ENCODE measurements at regions not wholly inside any gene's neighbourhood (a gene's known extent, or its start where the extent isn't known, plus 50 kb on each side); places are given as distances from the start of the nearest gene placed in this dataset.

DNA sequence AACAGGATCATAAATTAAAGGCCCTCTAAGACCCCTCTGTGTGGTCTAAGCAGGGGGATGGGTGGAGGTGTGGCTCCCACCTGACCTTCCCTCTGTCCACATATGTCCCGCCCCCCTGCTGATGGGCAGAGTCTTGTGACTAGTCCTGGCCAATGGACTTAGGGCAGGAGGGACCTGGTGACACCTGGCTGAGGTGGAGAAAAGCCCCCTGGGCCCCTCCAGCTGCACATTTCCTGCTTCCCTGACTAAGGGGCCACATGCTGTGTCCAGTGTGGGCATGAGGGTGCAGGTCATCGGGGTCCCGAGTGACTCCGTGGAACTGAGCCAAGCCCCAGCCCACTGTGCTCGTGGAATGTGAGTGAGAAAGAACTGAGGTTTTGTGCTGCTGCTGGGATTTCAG is 254.7 kb downstream of the ADGRD1 start:
- H3K4me3 ChIP-seq: no peak overlapping the region
- H3K27ac ChIP-seq (ENCODE audit: low read depth in 1 of 2, low read length in 1 of 2): no peak overlapping the region
- peaks cover 0 to 2% (median 2%) of the 10 kb centered on the region in 3 donors for H3K27me3 ChIP-seq (ENCODE audit: control insufficient read depth in 3 of 3, insufficient read depth in 3 of 3, low read length in 2 of 3)
- H3K9ac ChIP-seq (ENCODE audit: insufficient read depth in 1 of 2, low read length in 2 of 2): no peak overlapping the region
- no peaks in the 10 kb centered on the region for H3K4me1 ChIP-seq (ENCODE audit: control insufficient read depth in 5 of 5, insufficient read depth in 5 of 5, low read length in 5 of 5)
- no peaks in the 10 kb centered on the region for H3K36me3 ChIP-seq (ENCODE audit: control insufficient read depth in 4 of 4, insufficient read depth in 4 of 4, low read length in 4 of 4)
- TF ChIP-seq, protein P1, sequence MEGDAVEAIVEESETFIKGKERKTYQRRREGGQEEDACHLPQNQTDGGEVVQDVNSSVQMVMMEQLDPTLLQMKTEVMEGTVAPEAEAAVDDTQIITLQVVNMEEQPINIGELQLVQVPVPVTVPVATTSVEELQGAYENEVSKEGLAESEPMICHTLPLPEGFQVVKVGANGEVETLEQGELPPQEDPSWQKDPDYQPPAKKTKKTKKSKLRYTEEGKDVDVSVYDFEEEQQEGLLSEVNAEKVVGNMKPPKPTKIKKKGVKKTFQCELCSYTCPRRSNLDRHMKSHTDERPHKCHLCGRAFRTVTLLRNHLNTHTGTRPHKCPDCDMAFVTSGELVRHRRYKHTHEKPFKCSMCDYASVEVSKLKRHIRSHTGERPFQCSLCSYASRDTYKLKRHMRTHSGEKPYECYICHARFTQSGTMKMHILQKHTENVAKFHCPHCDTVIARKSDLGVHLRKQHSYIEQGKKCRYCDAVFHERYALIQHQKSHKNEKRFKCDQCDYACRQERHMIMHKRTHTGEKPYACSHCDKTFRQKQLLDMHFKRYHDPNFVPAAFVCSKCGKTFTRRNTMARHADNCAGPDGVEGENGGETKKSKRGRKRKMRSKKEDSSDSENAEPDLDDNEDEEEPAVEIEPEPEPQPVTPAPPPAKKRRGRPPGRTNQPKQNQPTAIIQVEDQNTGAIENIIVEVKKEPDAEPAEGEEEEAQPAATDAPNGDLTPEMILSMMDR (IDR thresholded peaks at IDR 0.05; ENCODE audit: control extremely low read depth, extremely low read depth): no peak
- 66 to 76% methylated on average over 5 of the region's 5 CpGs for WGBS, 2 donors
- DNase-seq (no peak), ATAC-seq (ENCODE audit: insufficient read depth, low FRiP score) (no peak)
- H3K9me3 ChIP-seq (ENCODE audit: control insufficient read depth in 4 of 4, insufficient read depth in 3 of 4, low read length in 3 of 4): peaks cover 0 to 10% (median 0%) of the 10 kb centered on the region in 4 donors

GRCh38 chr12:131209082-131210070 is 255.7 kb downstream of the ADGRD1 start:
- Histone ChIP-seq H3K9me3 (ENCODE audit: control insufficient read depth in 4 of 4, insufficient read depth in 3 of 4, low read length in 3 of 4) (peaks cover 0 to 13% (median 0%) of the 10 kb centered on the region in 4 donors), H3K9ac (ENCODE audit: insufficient read depth in 1 of 2, low read length in 2 of 2) (no peak overlapping the region), H3K27ac (ENCODE audit: low read depth in 1 of 2, low read length in 1 of 2) (no peak overlapping the region), H3K4me3 (no peak overlapping the region), H3K27me3 (ENCODE audit: control insufficient read depth in 3 of 3, insufficient read depth in 3 of 3, low read length in 2 of 3) (peaks cover 0 to 2% (median 2%) of the 10 kb centered on the region in 3 donors), H3K36me3 (ENCODE audit: control insufficient read depth in 4 of 4, insufficient read depth in 4 of 4, low read length in 4 of 4) (no peaks in the 10 kb centered on the region), H3K4me1 (ENCODE audit: control insufficient read depth in 5 of 5, insufficient read depth in 5 of 5, low read length in 5 of 5) (no peaks in the 10 kb centered on the region)
- ATAC-seq (ENCODE audit: insufficient read depth, low FRiP score): no peak
- no peak for DNase-seq
- TF ChIP-seq, protein P1 (IDR thresholded peaks at IDR 0.05; ENCODE audit: control extremely low read depth, extremely low read depth): no peak
- 89 to 90% methylated on average over 21 of the region's 21 CpGs for WGBS, 2 donors

- Histone ChIP-seq H3K4me1 (ENCODE audit: control insufficient read depth in 5 of 5, insufficient read depth in 5 of 5, low read length in 5 of 5) (no peaks in the 10 kb centered on the region), H3K27ac (ENCODE audit: low read depth in 1 of 2, low read length in 1 of 2) (no peak overlapping the region), H3K9me3 (ENCODE audit: control insufficient read depth in 4 of 4, insufficient read depth in 3 of 4, low read length in 3 of 4) (peaks cover 0 to 13% (median 0%) of the 10 kb centered on the region in 4 donors), H3K4me3 (no peak overlapping the region), H3K36me3 (ENCODE audit: control insufficient read depth in 4 of 4, insufficient read depth in 4 of 4, low read length in 4 of 4) (no peaks in the 10 kb centered on the region), H3K27me3 (ENCODE audit: control insufficient read depth in 3 of 3, insufficient read depth in 3 of 3, low read length in 2 of 3) (peaks cover 0 to 2% (median 0%) of the 10 kb centered on the region in 3 donors), H3K9ac (ENCODE audit: insufficient read depth in 1 of 2, low read length in 2 of 2) (no peak overlapping the region)
- DNase-seq (no peak), ATAC-seq (ENCODE audit: insufficient read depth, low FRiP score) (no peak)
- WGBS, 2 donors: 85 to 95% methylated on average over 13 of the region's 13 CpGs
- TF ChIP-seq, protein P1 (IDR thresholded peaks at IDR 0.05; ENCODE audit: control extremely low read depth, extremely low read depth): no peak
Observed at GRCh38 chr12:131210506-131211339, 257.0 kb downstream of the ADGRD1 start.
